Erythroblast (primary cell): ENCODE measurements at regions not wholly inside any gene's neighbourhood (a gene's known extent, or its start where the extent isn't known, plus 50 kb on each side); places are given as distances from the start of the nearest gene placed in this dataset.

ENCODE experiments used
- DNase-seq, 2 experiments: peaks; one replicate each; lab custom pipeline; 2025; lab: John Stamatoyannopoulos, UW
- GATA1 ChIP-seq: IDR thresholded peaks from 2 replicates; pipeline ENCODE4 v1.6.1; 2011; ENCODE audit warnings: low read depth, mild to moderate bottlenecking, control low read depth, low read length, moderate library complexity
- POLR2A ChIP-seq: IDR thresholded peaks from 2 replicates; pipeline ENCODE4 v1.6.1; 2011; ENCODE audit warnings: mild to moderate bottlenecking, low read length

- DNase-seq, result no peak
Observed at GRCh38 chr21:41676198-41676597, 90.7 kb downstream of the RIPK4 start.

GRCh38 chr21:41675574-41675973 is 91.3 kb downstream of the RIPK4 start:
- DNase-seq, result no peak

More at GRCh38 chr21:41676198-41676597, 90.7 kb downstream of the RIPK4 start:
- no peak for TF ChIP-seq POLR2A

GRCh38 chr21:41674402-41674801 is 92.5 kb downstream of the RIPK4 start:
- DNase-seq, result no peak
- TF ChIP-seq POLR2A (no peak), GATA1 (no peak)

More at GRCh38 chr21:41675574-41675973, 91.3 kb downstream of the RIPK4 start:
- TF ChIP-seq GATA1 (no peak), POLR2A (no peak)

GRCh38 chr21:41673596-41674335 is 93.1 kb downstream of the RIPK4 start:
- TF ChIP-seq POLR2A, result no peak
- no peak for TF ChIP-seq GATA1
- no peak for DNase-seq

- DNase-seq, result no peak
- TF ChIP-seq POLR2A (no peak), GATA1 (no peak)
Observed at GRCh38 chr21:41673071-41673470, 93.8 kb downstream of the RIPK4 start.

- TF ChIP-seq POLR2A, result no peak
- TF ChIP-seq GATA1, result no peak
- no peak for DNase-seq
Observed at GRCh38 chr21:41672543-41672915, 94.3 kb downstream of the RIPK4 start.

GRCh38 chr21:41671859-41672542 is 94.9 kb downstream of the RIPK4 start:
- no peak for TF ChIP-seq GATA1
- no peak for TF ChIP-seq POLR2A
- DNase-seq, result no peak

GRCh38 chr21:41671212-41671762 is 95.6 kb downstream of the RIPK4 start:
- no peak for DNase-seq
- TF ChIP-seq GATA1 (no peak), POLR2A (no peak)

GRCh38 chr21:41670056-41670805 is 96.6 kb downstream of the RIPK4 start:
- no peak for DNase-seq
- TF ChIP-seq POLR2A (no peak), GATA1 (no peak)

GRCh38 chr21:41669533-41669830 is 97.4 kb downstream of the RIPK4 start:
- no peak for DNase-seq
- no peak for TF ChIP-seq POLR2A
- TF ChIP-seq GATA1, result no peak

GRCh38 chr21:41668686-41669532 is 97.9 kb downstream of the RIPK4 start:
- TF ChIP-seq GATA1 (no peak), POLR2A (no peak)
- no peak for DNase-seq

- DNase-seq, result no peak
- TF ChIP-seq GATA1, result no peak
- TF ChIP-seq POLR2A, result no peak
Observed at GRCh38 chr21:41668051-41668541, 98.8 kb downstream of the RIPK4 start.

- TF ChIP-seq GATA1 (no peak), POLR2A (no peak)
Observed at GRCh38 chr21:41667136-41667535, 99.7 kb downstream of the RIPK4 start.

More at GRCh38 chr21:41667136-41667535, 99.7 kb downstream of the RIPK4 start:
- DNase-seq, result no peak
